22Rv1 (cell line): ENCODE measurements at regions not wholly inside any gene's neighbourhood (a gene's known extent, or its start where the extent isn't known, plus 50 kb on each side); places are given as distances from the start of the nearest gene placed in this dataset.

ENCODE experiments used
- ZFX ChIP-seq: fragments of 450-650 bp; IDR thresholded peaks from 2 replicates; pipeline ENCODE4 v1.6.1; 2017; ENCODE audit warnings: antibody characterized with exemption, borderline replicate concordance
- TF ChIP-seq, protein P1 (sequence below): fragments of 450-650 bp; IDR thresholded peaks from 2 replicates; pipeline ENCODE4 v1.5.1; 2017; ENCODE audit warnings: mild to moderate bottlenecking

DNA sequence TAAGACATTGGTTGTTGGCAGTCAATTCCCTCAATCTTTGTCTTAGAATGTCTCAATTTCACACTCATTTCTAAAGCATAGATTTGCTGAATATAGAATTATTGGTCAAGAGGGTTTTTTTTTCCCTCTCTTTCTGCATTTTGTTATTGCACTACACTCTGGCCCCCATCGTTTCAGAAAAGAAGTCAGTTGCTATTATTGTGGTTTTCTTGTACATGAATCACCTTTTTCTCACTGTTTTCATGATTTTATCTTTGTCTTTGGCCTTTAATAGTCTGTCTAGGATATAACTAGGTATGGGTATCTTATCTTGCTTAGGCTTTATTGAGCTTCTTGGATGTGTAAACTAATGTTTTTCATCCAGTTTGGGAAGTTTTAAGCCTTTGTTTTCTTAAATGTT is 194.3 kb upstream of the DAAM1 start:
- TF ChIP-seq, protein P1, sequence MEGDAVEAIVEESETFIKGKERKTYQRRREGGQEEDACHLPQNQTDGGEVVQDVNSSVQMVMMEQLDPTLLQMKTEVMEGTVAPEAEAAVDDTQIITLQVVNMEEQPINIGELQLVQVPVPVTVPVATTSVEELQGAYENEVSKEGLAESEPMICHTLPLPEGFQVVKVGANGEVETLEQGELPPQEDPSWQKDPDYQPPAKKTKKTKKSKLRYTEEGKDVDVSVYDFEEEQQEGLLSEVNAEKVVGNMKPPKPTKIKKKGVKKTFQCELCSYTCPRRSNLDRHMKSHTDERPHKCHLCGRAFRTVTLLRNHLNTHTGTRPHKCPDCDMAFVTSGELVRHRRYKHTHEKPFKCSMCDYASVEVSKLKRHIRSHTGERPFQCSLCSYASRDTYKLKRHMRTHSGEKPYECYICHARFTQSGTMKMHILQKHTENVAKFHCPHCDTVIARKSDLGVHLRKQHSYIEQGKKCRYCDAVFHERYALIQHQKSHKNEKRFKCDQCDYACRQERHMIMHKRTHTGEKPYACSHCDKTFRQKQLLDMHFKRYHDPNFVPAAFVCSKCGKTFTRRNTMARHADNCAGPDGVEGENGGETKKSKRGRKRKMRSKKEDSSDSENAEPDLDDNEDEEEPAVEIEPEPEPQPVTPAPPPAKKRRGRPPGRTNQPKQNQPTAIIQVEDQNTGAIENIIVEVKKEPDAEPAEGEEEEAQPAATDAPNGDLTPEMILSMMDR, result no peak
- no peak for TF ChIP-seq ZFX
